Thoracic aorta (tissue), 2 donors: ENCODE measurements at regions not wholly inside any gene's neighbourhood (a gene's known extent, or its start where the extent isn't known, plus 50 kb on each side); places are given as distances from the start of the nearest gene placed in this dataset.

Source experiments
- ATAC-seq: fragments of 150-250 bp; one replicate; pipeline ENCODE4 v1.8.0; 2017; ENCODE audit warnings: low read depth; ENCODE audit not compliant: insufficient number of reproducible peaks, low FRiP score
- DNase-seq: peaks from one replicate; pipeline ENCODE4 v3.0.0-alpha.2; 2020; ENCODE audit warnings: low spot score
- H3K27ac ChIP-seq, 2 donors: fragments of 200-600 bp; sonication (generic); 1 replicate in 1 of 2; 2 replicates in 1 of 2; pipeline ENCODE4 v1.5.1; 2016; ENCODE audit warnings: mild to moderate bottlenecking in 2 of 2, moderate library complexity in 2 of 2
- H3K27me3 ChIP-seq: fragments of 200-600 bp; sonication (generic); replicated peaks from 2 replicates; pipeline ENCODE4 v1.6.0; 2016; ENCODE audit warnings: mild to moderate bottlenecking; ENCODE audit not compliant: insufficient read depth
- H3K36me3 ChIP-seq: fragments of 200-600 bp; sonication (generic); one replicate; pipeline ENCODE4 v1.5.1; 2016
- H3K4me1 ChIP-seq, 2 donors: fragments of 200-600 bp; sonication (generic); 1 replicate in 1 of 2; 2 replicates in 1 of 2; pipeline versions ENCODE4 v1.5.1 to v1.6.0; 2016; ENCODE audit warnings: low read depth in 2 of 2, mild to moderate bottlenecking in 1 of 2; ENCODE audit not compliant: control insufficient read depth in 1 of 2
- H3K4me3 ChIP-seq: fragments of 200-600 bp; sonication (generic); 2 replicates; pipeline ENCODE4 v1.5.1; 2016; ENCODE audit warnings: mild to moderate bottlenecking
- H3K9me3 ChIP-seq: fragments of 200-600 bp; sonication (generic); 2 replicates; pipeline ENCODE4 v1.5.1; 2016
- CTCF ChIP-seq: fragments of 200-600 bp; sonication (generic); IDR thresholded peaks from one replicate; pipeline ENCODE4 v1.5.1; 2019; ENCODE audit warnings: antibody characterized with exemption

- ATAC-seq (no peak), DNase-seq (no peak)
- H3K4me3 ChIP-seq, result no peak overlapping the region
- H3K27me3 ChIP-seq, result no peaks in the 10 kb centered on the region
- H3K36me3 ChIP-seq, result no peaks in the 10 kb centered on the region
- H3K9me3 ChIP-seq, result no peaks in the 10 kb centered on the region
- TF ChIP-seq CTCF, result no peak
- no peak overlapping the region for H3K27ac ChIP-seq
- H3K4me1 ChIP-seq, result no peaks in the 10 kb centered on the region
Observed at GRCh38 chr14:86372402-86372801, 842.5 kb downstream of the FLRT2 start.

- H3K27ac ChIP-seq, result no peak overlapping the region
- H3K27me3 ChIP-seq, result no peaks in the 10 kb centered on the region
- H3K4me3 ChIP-seq, result no peak overlapping the region
- H3K4me1 ChIP-seq, result no peaks in the 10 kb centered on the region
- no peaks in the 10 kb centered on the region for H3K9me3 ChIP-seq
- ATAC-seq (no peak), DNase-seq (no peak)
- H3K36me3 ChIP-seq, result no peaks in the 10 kb centered on the region
- no peak for TF ChIP-seq CTCF
Observed at GRCh38 chr14:86364634-86365033, 834.7 kb downstream of the FLRT2 start.

- Histone ChIP-seq H3K36me3 (no peaks in the 10 kb centered on the region), H3K4me3 (no peak overlapping the region), H3K27ac (no peak overlapping the region), H3K27me3 (no peaks in the 10 kb centered on the region), H3K4me1 (no peaks in the 10 kb centered on the region), H3K9me3 (no peaks in the 10 kb centered on the region)
- no peak for TF ChIP-seq CTCF
- ATAC-seq (no peak), DNase-seq (no peak)
Observed at GRCh38 chr14:86363576-86363975, 833.6 kb downstream of the FLRT2 start.

GRCh38 chr14:86363047-86363446 is 833.1 kb downstream of the FLRT2 start:
- no peak overlapping the region for H3K27ac ChIP-seq
- ATAC-seq, result no peak
- H3K4me1 ChIP-seq, result no peaks in the 10 kb centered on the region
- H3K27me3 ChIP-seq, result no peaks in the 10 kb centered on the region
- H3K36me3 ChIP-seq, result no peaks in the 10 kb centered on the region
- DNase-seq, result no peak
- H3K4me3 ChIP-seq, result no peak overlapping the region
- TF ChIP-seq CTCF, result no peak
- no peaks in the 10 kb centered on the region for H3K9me3 ChIP-seq

- Histone ChIP-seq H3K27ac (no peak overlapping the region), H3K9me3 (no peaks in the 10 kb centered on the region), H3K4me3 (no peak overlapping the region), H3K27me3 (no peaks in the 10 kb centered on the region), H3K4me1 (no peaks in the 10 kb centered on the region), H3K36me3 (no peaks in the 10 kb centered on the region)
- ATAC-seq, result no peak
- no peak for DNase-seq
- TF ChIP-seq CTCF, result no peak
Observed at GRCh38 chr14:86357876-86358275, 827.9 kb downstream of the FLRT2 start.
